HG03575 (cell line): ENCODE measurements at regions not wholly inside any gene's neighbourhood (a gene's known extent, or its start where the extent isn't known, plus 50 kb on each side); places are given as distances from the start of the nearest gene placed in this dataset.
"Not testable (repeated sequence)": the region's sequence is repeated elsewhere in the genome, so short reads cannot be mapped to it uniquely, and the experiment has no call there.

Experiments used
- ATAC-seq: cut with Tn5 transposase; IDR thresholded peaks from one replicate; pipeline ENCODE4 v1.9.1; 2021; ENCODE audit not compliant: unreplicated experiment, insufficient number of reproducible peaks, low FRiP score; ENCODE audit errors: extremely low read depth

DNA sequence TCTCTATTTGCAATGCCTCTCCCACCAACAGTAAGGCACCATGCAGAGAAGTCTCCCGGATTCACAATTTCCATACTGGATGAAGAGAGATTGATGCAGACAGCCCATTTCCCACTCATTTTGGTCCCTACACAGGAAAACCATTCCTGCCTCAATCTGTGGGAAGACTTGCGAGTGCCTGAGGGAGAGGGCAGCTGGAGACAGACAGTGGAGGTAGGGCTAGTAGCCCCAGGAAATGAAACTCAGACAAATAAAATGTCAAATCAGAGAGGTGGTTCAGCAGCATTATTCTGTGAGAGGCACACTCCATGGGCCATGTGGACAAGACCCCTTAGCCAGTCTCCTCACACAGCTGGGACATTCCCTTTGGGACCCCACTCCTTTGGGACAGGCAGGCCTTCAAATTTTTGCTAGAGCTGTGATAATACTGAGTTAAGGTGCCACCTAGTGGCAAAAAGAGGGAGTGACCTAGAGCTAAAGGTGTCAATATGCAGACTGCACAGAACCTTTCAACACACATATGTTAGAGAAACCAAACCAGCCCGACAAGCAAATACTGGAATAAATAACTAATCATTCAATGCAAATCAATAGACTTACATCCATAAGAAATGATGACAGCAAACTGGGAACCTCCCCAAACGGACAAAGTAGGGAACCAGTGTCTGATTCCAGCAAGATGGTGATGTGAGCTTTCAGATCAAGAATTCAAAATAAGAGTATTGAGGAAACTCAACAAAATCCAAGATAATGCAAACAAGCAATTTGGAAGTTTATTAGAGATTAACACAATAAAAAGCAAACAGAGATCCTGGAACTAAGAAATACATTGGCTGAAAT lies 1865.3 kb upstream of the AGA start:
- ATAC-seq = peak; percentile 64

DNA sequence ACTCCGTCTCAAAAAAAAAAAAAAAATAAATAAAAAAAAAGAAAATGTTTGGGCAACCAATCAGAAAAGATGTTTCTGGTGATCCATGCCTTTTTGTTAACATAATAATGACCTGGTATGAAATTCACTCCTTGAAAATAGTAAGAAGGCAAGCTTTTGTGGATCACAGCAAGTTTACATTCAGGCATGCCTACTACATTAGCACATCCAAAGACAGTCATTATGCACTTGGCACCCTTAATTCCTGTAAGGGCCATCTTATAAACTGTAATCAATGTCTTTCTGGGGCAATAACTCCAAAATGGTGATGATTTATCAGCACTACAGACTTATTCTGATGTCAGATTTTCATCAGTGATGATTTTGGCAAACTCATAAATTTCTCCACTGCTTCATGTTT lies 1871.6 kb upstream of the AGA start:
- ATAC-seq = no peak

DNA sequence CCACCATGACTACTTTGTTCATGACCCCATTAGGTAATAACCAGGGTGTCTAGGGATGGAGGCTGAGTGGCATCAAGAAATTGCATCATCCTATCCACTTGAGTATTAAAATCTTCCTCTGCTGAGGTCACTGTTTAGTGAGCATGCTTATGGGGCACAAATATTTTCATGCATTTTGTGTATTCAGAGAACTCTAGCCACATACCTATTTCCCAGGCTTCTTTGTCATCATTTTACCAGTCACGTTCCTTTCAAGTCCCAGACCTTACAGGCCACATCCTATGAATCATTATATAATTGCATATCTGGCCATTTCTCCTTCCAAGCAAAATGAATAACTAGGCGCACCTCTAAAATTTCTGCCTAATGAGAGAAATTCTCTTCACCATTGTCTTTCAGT lies 1882.9 kb upstream of the AGA start:
- no peak for ATAC-seq

DNA sequence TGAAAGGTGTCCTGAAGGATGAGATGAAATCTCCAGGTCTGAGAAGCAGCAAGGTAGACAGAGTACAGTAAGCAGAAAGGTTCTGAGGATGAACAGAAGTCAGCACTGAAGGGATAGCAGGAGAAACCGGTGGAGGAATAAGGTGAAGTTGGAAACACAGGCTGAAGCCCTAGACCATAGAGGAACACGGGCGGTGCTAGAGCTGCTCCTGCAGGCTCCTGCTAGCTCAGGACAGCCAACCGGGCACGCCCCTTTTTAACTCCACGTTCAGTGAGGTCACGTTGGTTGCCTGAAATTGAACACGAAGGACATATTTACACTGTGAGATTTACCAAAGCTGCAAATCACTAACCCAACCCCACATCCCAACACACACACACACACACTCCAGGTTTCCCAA lies 1886.4 kb upstream of the AGA start:
- ATAC-seq = no peak

DNA sequence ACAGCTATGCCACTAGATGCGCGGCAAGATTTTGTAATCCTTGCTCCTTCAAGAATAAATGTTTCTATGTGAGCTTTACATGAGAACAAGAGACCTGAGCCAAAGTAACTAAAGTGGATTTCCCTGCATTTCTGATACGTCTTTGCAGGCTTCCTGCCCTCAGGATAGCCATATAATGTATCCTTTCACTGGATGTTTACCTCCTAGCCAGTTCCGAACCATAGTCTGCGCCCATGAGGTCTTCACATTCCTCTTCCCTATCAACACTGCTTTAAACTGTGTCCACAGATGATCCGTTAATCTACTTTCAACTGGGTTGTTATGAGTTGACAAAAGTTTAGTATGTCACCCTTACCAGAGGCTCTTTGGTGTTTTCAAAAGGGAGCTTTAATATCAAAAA lies 1889.1 kb upstream of the AGA start:
- no peak for ATAC-seq

DNA sequence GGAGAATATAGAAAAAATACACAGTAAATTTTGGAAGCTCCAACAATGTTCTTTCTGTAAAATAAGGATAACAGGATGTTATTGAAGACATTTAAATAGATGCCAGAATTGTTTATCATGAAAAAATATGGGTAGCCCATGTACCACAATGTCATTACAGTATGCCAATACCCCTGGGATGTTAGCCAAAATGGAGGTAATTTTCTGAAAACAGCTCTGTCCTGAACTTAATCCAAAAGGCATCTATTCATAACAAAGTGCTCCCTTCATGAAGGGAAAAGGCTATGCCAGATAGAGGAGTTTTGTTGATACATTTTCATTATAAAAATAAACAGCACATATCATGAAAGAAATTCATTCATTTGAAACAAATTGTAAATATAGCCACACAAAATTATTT lies 1902.6 kb upstream of the AGA start:
- ATAC-seq = no peak

DNA sequence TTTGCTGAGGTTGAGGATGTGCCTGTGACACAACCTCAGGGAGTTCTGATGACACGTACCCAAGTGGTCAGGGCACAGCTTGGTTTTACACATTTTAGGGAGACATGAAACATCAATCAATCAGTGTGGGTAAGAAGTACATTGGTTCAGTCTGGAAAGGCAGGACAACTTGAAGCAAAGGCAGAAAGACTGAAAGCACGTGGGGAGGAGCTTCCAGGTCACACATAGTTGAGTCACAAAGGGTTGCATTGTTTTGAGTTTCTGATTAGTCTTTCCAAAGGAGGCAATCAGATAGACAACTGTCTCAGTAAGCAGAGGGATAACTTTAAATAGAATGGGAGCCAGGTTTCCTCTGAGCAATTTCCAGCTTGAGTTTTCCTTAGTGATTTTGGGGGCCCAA lies 1910.0 kb upstream of the AGA start:
- ATAC-seq = no peak

DNA sequence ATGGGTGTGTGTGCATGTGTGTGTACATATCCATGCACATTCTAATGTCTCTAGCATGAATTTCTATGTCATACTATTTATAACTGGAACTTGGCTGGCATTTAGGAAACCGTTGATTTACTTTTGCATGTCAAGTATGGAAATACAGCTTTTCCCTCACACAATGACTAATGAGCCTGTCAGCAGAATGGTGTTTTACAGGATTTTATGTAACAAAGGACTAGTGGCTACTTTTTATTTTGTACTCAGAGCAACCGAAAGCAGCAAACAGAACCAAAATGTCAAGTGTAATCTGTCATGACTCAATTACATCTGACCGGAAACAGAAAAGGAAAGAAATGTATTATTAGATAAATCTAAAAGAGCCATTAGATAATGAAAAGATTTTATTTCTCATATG lies 1911.5 kb upstream of the AGA start:
- no peak for ATAC-seq

DNA sequence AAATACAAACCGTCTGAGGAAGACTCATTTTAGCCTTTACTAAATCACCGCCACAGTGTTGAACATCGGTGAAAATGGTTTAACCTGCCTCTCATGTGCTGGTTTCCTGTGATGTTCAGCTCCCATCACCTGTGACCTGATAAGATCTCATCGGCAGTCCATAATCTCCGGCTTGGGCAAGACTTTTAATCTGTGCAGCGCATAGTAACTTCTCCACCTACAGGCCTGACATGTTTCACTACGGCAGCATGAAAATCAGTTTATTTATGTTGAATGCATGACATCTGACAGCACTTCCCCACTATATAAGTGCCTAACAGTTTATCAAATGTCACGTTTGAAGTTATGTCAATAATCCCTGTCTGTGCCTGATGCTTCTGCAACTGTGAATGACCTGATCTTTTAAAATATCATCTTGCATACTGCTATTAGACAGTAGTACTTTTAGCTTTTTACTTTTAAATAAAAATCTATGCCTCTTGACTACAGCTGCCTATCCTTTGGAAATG lies 1919.8 kb upstream of the AGA start:
- no peak for ATAC-seq

DNA sequence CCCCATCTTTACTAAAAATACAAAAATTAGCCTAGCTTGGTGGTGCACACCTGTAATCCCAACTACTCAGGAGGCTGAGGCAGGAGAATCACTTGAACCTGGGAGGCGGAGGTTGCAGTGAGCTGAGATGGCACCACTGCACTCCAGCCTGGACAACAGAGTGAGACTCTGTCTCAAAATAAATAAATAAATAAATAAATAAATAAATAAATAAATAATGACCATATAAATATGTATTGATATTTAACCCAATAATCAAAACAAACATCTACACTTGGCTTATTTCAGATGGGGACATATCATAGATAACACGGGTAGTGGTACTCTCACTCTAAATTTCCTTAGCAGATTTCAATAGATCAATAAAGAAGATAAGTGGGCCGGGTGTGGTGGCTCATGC lies 1923.7 kb upstream of the AGA start:
- ATAC-seq = not testable (repeated sequence)

DNA sequence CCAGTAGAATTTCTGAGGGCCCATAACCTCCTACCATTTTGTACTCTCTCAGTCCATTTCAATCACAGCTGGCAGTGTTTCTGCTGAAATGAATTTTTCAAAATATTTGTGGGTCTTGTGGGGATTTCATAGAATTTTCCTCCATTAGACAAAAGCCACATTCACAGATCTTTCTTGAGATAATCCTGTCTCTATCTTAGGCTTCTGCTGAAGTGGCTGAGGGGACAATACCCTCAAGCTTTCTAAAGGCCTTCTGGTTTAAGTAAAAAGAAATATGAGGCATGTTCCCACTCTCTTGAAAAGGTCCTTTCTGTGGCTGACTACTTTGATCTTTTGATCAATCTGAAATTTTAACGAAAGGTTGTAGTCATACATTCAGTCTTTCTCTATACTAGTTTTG lies 1930.0 kb upstream of the AGA start:
- ATAC-seq = no peak

DNA sequence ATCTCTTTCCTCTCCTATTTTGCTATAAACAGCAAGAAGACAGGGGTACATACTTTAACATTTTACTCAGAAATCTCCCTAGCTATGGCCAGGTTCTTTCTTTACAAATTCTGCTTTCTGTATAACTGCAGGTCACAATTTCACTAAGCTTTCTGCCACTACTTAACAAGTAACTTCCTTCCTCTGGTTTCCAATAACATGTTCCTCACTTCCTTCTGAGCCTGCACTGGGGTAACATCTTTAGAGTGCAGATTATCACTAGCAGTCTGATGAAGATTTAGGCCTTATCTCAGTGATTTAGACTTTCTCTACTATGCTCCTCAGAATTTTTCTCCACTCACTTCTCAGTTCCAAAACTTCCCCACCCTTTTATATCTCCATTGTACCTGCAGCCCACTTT lies 1930.5 kb upstream of the AGA start:
- ATAC-seq = no peak

DNA sequence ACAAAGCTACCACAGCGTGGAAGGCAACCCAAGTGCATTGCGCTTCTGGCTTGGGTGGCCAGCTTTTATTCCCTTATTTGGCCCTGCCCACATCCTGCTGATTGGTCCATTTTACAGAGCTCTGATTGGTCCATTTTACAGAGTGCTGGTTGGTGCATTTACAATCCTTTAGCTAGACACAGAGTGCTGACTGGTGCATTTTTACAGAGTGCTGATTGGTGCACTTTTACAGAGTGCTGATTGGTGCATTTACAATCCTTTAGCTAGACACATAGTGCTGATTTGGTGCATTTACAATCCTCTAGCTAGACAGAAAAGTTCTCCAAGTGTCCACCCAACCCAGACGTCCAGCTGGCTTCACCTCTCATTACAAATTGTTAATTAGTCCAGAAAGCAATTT lies 1936.6 kb upstream of the AGA start:
- ATAC-seq = not testable (repeated sequence)

DNA sequence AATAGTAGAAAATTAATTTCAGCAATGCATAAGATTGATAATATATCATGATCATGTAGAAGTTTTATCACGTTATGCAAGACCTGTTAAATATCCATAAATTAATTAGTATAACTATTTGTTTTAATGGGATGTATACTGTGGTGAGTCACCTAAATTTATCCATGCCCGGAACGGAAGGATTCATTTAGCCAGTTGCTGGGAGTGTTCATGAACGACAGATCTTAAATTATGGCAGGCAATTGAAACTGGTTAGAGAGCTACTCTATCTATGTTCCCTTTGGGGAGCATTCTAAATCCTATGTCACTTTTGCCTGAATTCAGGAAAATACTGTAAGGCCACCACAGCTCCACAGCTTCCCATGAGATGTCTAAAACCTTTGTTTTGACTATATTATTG lies 1950.5 kb upstream of the AGA start:
- no peak for ATAC-seq

DNA sequence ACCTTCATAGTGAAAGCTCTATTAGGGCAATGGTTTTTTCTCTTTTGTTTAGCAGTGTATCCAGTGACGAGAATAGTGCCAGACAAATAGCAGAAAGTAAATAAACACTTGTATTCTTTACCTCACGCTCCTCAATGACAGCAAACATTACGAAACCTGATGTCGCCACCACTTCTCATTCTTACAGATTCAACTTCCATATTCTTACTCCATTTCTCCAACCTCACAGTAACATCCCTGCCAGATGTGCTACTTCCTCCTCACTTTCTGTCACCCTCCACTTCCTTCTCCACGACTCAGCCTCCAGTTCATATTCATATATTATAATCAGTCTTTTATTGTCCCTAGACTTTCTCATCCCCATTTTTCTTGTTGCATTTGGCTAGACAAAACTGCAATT lies 1956.2 kb upstream of the AGA start:
- no peak for ATAC-seq

DNA sequence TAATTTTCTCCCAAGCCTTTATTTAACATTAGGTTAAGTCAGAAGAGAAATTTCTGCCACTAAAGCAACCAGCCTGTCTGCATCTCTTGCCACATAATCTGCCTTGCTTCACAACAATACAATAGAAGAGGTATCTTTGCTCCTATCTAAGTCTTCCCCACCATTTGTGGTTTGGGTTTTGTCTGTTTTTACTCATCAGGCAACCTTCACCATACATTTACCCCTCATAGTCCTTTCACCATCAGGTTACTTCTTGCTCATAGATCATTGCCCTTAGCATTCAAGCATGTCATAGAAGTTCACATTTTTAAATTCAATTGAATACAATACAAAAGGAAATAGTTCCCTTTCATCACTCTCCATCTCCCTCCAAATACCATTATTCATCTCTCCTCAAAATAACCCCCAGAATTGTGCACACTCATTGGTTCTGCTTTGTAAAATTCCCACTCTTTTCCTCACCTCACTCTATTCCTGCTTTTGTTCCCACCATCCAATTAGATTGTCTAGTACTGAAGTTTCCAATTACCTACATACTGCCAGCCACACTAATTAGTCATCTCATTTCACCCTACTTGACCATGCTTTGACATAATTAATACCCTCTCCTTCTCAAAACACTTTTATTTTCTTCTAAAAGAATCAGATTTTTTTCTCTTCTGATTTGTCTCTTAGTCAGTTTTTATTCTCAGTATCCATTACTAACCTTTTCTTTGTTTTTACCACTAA lies 1957.0 kb upstream of the AGA start:
- no peak for ATAC-seq

DNA sequence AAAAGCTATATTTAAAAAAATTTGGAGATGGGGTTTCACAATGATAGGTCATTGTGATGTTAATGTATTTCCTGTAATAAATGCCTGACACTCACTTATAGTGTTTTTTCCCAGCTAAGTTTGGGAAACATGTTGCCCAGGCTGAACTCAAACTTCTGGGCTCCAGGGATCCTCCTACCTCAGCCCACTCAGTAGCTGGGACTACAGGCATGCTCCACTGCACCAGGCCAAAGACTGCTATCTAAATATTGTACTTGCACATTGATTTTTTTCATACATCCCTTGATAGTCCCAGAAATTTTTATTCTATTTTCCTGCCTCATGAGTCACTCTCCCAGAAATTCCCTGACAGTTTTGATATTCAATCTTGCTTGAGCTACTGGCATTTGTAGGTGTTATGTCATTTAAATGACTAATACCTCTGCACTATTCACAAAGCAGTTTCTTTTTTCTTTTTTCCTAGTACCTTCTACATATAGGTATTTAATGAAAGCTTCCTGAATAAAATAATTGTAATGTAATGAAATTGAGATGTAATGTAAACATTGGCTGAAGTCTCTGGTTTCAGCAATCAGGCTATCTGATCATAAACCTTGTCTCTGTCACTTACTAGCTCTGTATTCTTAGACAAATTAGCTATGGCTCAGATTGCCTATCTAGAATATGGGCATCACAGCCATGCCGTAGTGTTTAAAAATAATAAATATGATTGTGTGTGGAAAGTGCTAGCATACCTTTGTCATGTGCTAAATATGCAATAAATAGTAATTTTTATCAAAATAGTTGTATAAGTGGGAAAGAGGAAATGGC lies 1973.0 kb upstream of the AGA start:
- no peak for ATAC-seq

DNA sequence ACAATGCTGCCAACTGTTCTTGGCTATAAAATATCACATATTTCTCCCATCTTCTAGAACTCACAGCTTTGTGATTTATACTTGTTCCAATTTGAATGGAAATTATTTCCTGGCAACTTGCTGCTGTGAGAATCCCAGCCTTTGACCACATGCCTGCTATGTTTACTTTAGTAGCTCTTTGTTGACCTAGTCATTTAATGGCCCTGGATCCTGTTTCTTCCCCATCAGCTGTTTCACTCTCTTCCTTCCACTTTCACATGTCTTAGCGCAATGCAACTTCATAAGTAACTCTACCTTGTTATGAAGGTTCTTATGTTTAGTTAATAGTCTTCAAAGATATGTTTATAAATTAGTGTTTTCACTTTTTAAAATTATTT lies 1973.6 kb upstream of the AGA start:
- ATAC-seq = no peak

DNA sequence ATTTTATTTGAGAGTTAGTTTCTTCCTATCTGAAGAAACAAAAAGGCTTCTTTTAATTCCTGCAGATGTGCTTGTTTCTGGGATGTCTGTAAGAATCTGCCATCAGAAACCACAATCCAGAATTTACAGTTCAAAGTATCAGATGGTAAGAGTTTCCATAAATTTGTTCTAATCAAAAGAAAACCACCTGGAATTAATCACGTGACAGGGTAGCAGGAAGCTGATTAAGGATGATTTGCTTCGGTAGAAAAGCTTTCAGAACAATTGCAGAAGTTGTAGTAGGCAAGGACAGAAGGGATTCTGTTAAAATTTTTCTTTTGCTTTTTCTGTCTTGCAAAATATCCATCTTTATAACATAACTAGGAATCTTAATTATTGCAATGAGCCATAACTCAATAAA lies 1975.1 kb upstream of the AGA start:
- ATAC-seq = no peak

DNA sequence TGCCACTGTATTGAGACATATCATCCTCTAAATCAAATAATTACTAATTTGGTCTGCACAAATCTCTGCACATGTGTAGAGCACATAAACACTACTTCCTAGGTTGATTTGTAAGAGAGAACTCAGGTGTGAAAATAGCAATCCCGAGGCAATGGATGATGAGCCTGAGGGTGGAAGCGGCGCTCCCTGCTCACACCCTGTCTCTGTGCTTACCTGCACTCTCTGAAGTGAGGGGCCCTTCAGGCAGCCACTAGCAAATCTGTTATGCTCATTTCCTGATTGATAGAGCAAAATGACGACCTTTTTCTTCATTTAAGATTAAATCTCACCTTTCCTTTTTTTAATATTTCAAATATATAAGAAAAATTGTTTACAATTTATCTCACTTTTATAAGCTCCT lies 1995.7 kb upstream of the AGA start:
- ATAC-seq = no peak
